A673 (cell line): ENCODE measurements at regions not wholly inside any gene's neighbourhood (a gene's known extent, or its start where the extent isn't known, plus 50 kb on each side); places are given as distances from the start of the nearest gene placed in this dataset.

ENCODE experiments used
- BruUV-seq: library from RNA; stranded (reverse); fragments of 400-500 nt; replicated peaks from 2 replicates; lab custom pipeline; 2021; lab: Mats Ljungman, UMichigan
- CTCF ChIA-PET: fragments of 300-600 bp; sonication (Branson Sonifier 250); formaldehyde crosslinking; loops from one replicate; lab custom pipeline; 2022; ENCODE audit warnings: antibody characterized with exemption; lab: Charles Lee
- POLR2A ChIA-PET: fragments of 300-600 bp; sonication (Branson Sonifier 250); formaldehyde crosslinking; loops from one replicate; lab custom pipeline; 2022; ENCODE audit warnings: antibody characterized with exemption; ENCODE audit not compliant: low non-redundant PET; lab: Charles Lee
- DNase-seq: peaks from one replicate; pipeline ENCODE4 v3.0.0-alpha.2; 2015; ENCODE audit warnings: low spot score
- H3K27ac ChIP-seq: fragments of 200-600 bp; sonication (generic); 2 replicates; pipeline ENCODE4 v1.5.1; 2016; ENCODE audit warnings: mixed run types, low read depth, mild to moderate bottlenecking, mixed read lengths, antibody characterized with exemption, low read length; ENCODE audit not compliant: poor library complexity, severe bottlenecking
- H3K27me3 ChIP-seq: fragments of 200-600 bp; sonication (generic); replicated peaks from 2 replicates; pipeline ENCODE4 v1.6.1; 2017; ENCODE audit warnings: mixed run types, low read depth, mild to moderate bottlenecking, mixed read lengths, antibody characterized with exemption, low read length; ENCODE audit not compliant: insufficient read depth, poor library complexity
- H3K36me3 ChIP-seq: fragments of 200-600 bp; sonication (generic); 2 replicates; pipeline ENCODE4 v1.6.1; 2016; ENCODE audit warnings: mixed run types, mild to moderate bottlenecking, mixed read lengths, antibody characterized with exemption, low read length; ENCODE audit not compliant: insufficient read depth, poor library complexity, severe bottlenecking
- H3K4me1 ChIP-seq: fragments of 200-600 bp; sonication (generic); 2 replicates; pipeline ENCODE4 v1.6.1; 2017; ENCODE audit warnings: mixed run types, mild to moderate bottlenecking, mixed read lengths, antibody characterized with exemption, low read length; ENCODE audit not compliant: insufficient read depth, poor library complexity, severe bottlenecking
- H3K4me3 ChIP-seq: fragments of 200-600 bp; sonication (generic); 2 replicates; pipeline ENCODE4 v1.5.1; 2016; ENCODE audit warnings: low read depth, mixed run types, mild to moderate bottlenecking, mixed read lengths, low read length; ENCODE audit not compliant: poor library complexity, severe bottlenecking
- H3K9me3 ChIP-seq: fragments of 200-600 bp; sonication (generic); 2 replicates; pipeline ENCODE4 v1.6.1; 2016; ENCODE audit warnings: mixed run types, low read depth, mild to moderate bottlenecking, mixed read lengths, antibody characterized with exemption, low read length; ENCODE audit not compliant: poor library complexity, severe bottlenecking
- EZH2 ChIP-seq: fragments of 200-600 bp; sonication (generic); IDR thresholded peaks from 2 replicates; pipeline ENCODE4 v1.6.1; 2017; ENCODE audit warnings: borderline replicate concordance, low read depth, mild to moderate bottlenecking, mixed read lengths, antibody characterized with exemption, low read length; ENCODE audit not compliant: poor library complexity, severe bottlenecking
- intact Hi-C: fragments of 100-400 bp; cut with micrococcal nuclease; formaldehyde crosslinking; loops from one replicate; pipeline ENCODE4 v1.10.0; 2022; ENCODE audit not compliant: unreplicated experiment
- TF ChIP-seq, protein P1 (sequence below): fragments of 300-800, 200-600 bp; sonication (generic); conservative IDR thresholded peaks from 2 replicates; pipeline ENCODE4 v1.5.1; 2017; ENCODE audit warnings: low read depth, mild to moderate bottlenecking, antibody characterized with exemption, low read length, moderate library complexity, mixed read lengths

DNA sequence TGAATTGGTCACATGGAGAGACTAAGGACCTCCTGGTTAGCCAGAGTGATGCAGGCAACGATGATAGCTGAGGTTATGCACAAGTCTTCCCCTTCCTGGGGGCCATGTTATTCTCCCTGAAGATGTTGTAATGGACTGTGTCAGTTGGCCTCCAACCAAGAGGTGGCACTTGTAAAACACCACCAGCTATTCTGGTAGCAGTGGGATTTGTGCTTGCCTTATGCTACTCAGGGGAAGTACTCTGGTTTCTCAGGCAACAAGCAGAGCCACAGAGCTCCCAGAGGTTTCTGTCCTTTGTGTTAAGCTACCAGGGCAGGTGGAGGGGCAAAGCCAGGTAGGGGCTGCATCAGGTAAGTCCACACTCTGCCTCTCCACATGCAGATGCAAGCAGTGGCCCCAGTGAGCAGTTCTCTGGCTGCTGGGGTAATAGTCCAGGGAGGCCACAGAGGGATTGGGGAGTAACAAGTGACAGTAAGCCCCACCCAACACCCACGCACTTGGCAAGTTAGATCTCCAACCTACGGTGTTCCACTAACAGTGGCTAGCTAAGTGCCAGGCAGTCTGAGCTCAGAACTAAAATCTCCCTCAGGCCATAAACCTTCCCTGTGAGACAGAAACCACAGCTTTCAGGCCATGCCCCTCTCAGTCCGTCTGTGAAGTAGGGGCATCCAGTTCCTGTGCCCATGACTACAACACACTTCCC is 99.7 kb downstream of the RND3 start:
- no peak for DNase-seq
- Histone ChIP-seq H3K9me3 (peaks cover 9% of the 10 kb centered on the region), H3K27me3 (no peaks in the 10 kb centered on the region), H3K4me1 (no peaks in the 10 kb centered on the region), H3K4me3 (no peak overlapping the region), H3K27ac (no peak overlapping the region), H3K36me3 (no peaks in the 10 kb centered on the region)
- TF ChIP-seq EZH2: no peak
- TF ChIP-seq, protein P1, sequence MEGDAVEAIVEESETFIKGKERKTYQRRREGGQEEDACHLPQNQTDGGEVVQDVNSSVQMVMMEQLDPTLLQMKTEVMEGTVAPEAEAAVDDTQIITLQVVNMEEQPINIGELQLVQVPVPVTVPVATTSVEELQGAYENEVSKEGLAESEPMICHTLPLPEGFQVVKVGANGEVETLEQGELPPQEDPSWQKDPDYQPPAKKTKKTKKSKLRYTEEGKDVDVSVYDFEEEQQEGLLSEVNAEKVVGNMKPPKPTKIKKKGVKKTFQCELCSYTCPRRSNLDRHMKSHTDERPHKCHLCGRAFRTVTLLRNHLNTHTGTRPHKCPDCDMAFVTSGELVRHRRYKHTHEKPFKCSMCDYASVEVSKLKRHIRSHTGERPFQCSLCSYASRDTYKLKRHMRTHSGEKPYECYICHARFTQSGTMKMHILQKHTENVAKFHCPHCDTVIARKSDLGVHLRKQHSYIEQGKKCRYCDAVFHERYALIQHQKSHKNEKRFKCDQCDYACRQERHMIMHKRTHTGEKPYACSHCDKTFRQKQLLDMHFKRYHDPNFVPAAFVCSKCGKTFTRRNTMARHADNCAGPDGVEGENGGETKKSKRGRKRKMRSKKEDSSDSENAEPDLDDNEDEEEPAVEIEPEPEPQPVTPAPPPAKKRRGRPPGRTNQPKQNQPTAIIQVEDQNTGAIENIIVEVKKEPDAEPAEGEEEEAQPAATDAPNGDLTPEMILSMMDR: no peak
- ChIA-PET POLR2A (no interaction called here), CTCF (no interaction called here)
- intact Hi-C loops: no loop called here
- BruUV-seq: no TSS peak

GRCh38 chr2:150385211-150385610 is 102.3 kb downstream of the RND3 start:
- BruUV-seq: no TSS peak
- DNase-seq: no peak
- no peak overlapping the region for H3K4me3 ChIP-seq
- no peaks in the 10 kb centered on the region for H3K4me1 ChIP-seq
- H3K27me3 ChIP-seq: no peaks in the 10 kb centered on the region
- TF ChIP-seq, protein P1: no peak
- no peak for TF ChIP-seq EZH2
- ChIA-PET CTCF (no interaction called here), POLR2A (no interaction called here)
- H3K9me3 ChIP-seq: peaks cover 9% of the 10 kb centered on the region
- intact Hi-C loops: no loop called here
- no peak overlapping the region for H3K27ac ChIP-seq
- H3K36me3 ChIP-seq: no peaks in the 10 kb centered on the region

GRCh38 chr2:150383587-150383986 is 103.9 kb downstream of the RND3 start:
- H3K27ac ChIP-seq: no peak overlapping the region
- peaks cover 9% of the 10 kb centered on the region for H3K9me3 ChIP-seq
- BruUV-seq: no TSS peak
- no peak overlapping the region for H3K4me3 ChIP-seq
- TF ChIP-seq EZH2: no peak
- TF ChIP-seq, protein P1: no peak
- H3K27me3 ChIP-seq: no peaks in the 10 kb centered on the region
- no peaks in the 10 kb centered on the region for H3K4me1 ChIP-seq
- intact Hi-C loops: no loop called here
- ChIA-PET POLR2A (no interaction called here), CTCF (no interaction called here)
- DNase-seq: no peak
- no peaks in the 10 kb centered on the region for H3K36me3 ChIP-seq
